ENCODE measurements at regions not wholly inside any gene's neighbourhood (a gene's known extent, or its start where the extent isn't known, plus 50 kb on each side); places are given as distances from the start of the nearest gene placed in this dataset.

GRCh38 chr4:43481526-43481925 lies 589.0 kb downstream of the GRXCR1 start (continued):
- TF ChIP-seq TCF15 (CRISPR knock-in tag; IDR thresholded peaks at IDR 0.05): no peak
- no peak for TF ChIP-seq RUNX1 (IDR thresholded peaks at IDR 0.05; ENCODE audit: low read depth)
- TF ChIP-seq CREBBP (IDR thresholded peaks at IDR 0.05; ENCODE audit: low read depth, low read length): no peak
- TF ChIP-seq HLTF (IDR thresholded peaks at IDR 0.05): no peak

GRCh38 chr4:43485196-43485595 lies 592.7 kb downstream of the GRXCR1 start:
- FAIRE-seq (no peak), ATAC-seq (no peak), DNase-seq (ENCODE audit: extremely low read depth in 1 of 4, low spot score in 3 of 4) (no peak)
- H3K4me2 ChIP-seq (ENCODE audit: insufficient read depth, low read length): no peak overlapping the region
- H3K27me3 ChIP-seq (ENCODE audit: control insufficient read depth in 2 of 2, insufficient read depth in 2 of 2, low read length in 2 of 2): no peaks in the 10 kb centered on the region
- H4K20me1 ChIP-seq (replicated peaks; ENCODE audit: control insufficient read depth, insufficient read depth, low read length): no peaks in the 10 kb centered on the region
- H3K9me3 ChIP-seq (replicated peaks; ENCODE audit: control insufficient read depth, insufficient read depth, low read depth, low read length): no peaks in the 10 kb centered on the region; the same call in 1 of the 2 replicates
- no peak overlapping the region for H3K9ac ChIP-seq (ENCODE audit: insufficient read depth in 1 of 2, low read depth in 2 of 2, low read length in 2 of 2)
- intact Hi-C loops (cut with micrococcal nuclease) (no loop called here), in situ Hi-C loops (cut with MboI) (no loop called here)
- BruUV-seq (replicated peaks): no TSS peak
- no peaks in the 10 kb centered on the region for H3K36me3 ChIP-seq (ENCODE audit: control insufficient read depth, insufficient read depth, low read length)
- no peaks in the 10 kb centered on the region for H3K79me2 ChIP-seq (ENCODE audit: control insufficient read depth, insufficient read depth, low read length)
- no peak overlapping the region for H2AFZ ChIP-seq (ENCODE audit: low read depth, low read length)
- WGBS (ENCODE audit: insufficient coverage, low coverage, missing lambda C conversion rate): 0% methylated on average over 4 of the region's 4 CpGs
- no peak overlapping the region for H3K4me3 ChIP-seq
- ChIA-PET POLR2A (no interaction called here), CTCF (ENCODE audit: low intra/inter-chr PET ratio) (no interaction called here)
- H3K9me1 ChIP-seq (ENCODE audit: control insufficient read depth, insufficient read depth, low read length): no peaks in the 10 kb centered on the region
- H3K4me1 ChIP-seq (replicated peaks in 1 of 2; ENCODE audit: control insufficient read depth in 2 of 2, insufficient read depth in 2 of 2, low read length in 2 of 2): no peaks in the 10 kb centered on the region
- no peak overlapping the region for H3K27ac ChIP-seq (ENCODE audit: extremely low read depth, low read depth, low read length)
- TF ChIP-seq HDGF (IDR thresholded peaks at IDR 0.05) (no peak), ZNF740 (CRISPR knock-in tag; IDR thresholded peaks at IDR 0.05) (no peak), ZNF740 (tag; IDR thresholded peaks at IDR 0.05) (no peak), RNF2 (IDR thresholded peaks at IDR 0.05) (no peak), RERE (CRISPR knock-in tag; IDR thresholded peaks at IDR 0.05; ENCODE audit: borderline replicate concordance) (no peak)
